Ishikawa (cell line): ENCODE measurements at regions not wholly inside any gene's neighbourhood (a gene's known extent, or its start where the extent isn't known, plus 50 kb on each side); places are given as distances from the start of the nearest gene placed in this dataset.

Experiments used
- CEBPB ChIP-seq: IDR thresholded peaks from 2 replicates; pipeline ENCODE4 v1.6.1; 2012
- CREB1 ChIP-seq: IDR thresholded peaks from 2 replicates; pipeline ENCODE4 v1.6.1; 2012; ENCODE audit warnings: low read depth
- EGR1 ChIP-seq: IDR thresholded peaks from 2 replicates; pipeline ENCODE4 v1.6.1; 2012
- EP300 ChIP-seq: IDR thresholded peaks from 2 replicates; pipeline ENCODE4 v1.6.1; 2012; ENCODE audit warnings: borderline replicate concordance
- FOXM1 ChIP-seq: IDR thresholded peaks from 2 replicates; pipeline ENCODE4 v1.6.1; 2012; ENCODE audit warnings: low read depth, borderline replicate concordance
- MAX ChIP-seq: IDR thresholded peaks from 2 replicates; pipeline ENCODE4 v1.6.1; 2012
- NFIC ChIP-seq: IDR thresholded peaks from 2 replicates; pipeline ENCODE4 v1.6.1; 2012
- RAD21 ChIP-seq: IDR thresholded peaks from 2 replicates; pipeline ENCODE4 v1.6.1; 2012; ENCODE audit warnings: low read depth
- REST ChIP-seq: IDR thresholded peaks from 2 replicates; pipeline ENCODE4 v1.6.1; 2012; ENCODE audit warnings: low read depth, mild to moderate bottlenecking
- TAF1 ChIP-seq: IDR thresholded peaks from 2 replicates; pipeline ENCODE4 v1.6.1; 2012; ENCODE audit warnings: low read depth, mild to moderate bottlenecking
- TCF12 ChIP-seq: IDR thresholded peaks from 2 replicates; pipeline ENCODE4 v1.6.1; 2012; ENCODE audit warnings: low read depth
- TEAD4 ChIP-seq: IDR thresholded peaks from 2 replicates; pipeline ENCODE4 v1.6.1; 2012
- USF1 ChIP-seq: IDR thresholded peaks from 2 replicates; pipeline ENCODE4 v1.6.1; 2012
- YY1 ChIP-seq: IDR thresholded peaks from 2 replicates; pipeline ENCODE4 v1.6.1; 2012; ENCODE audit warnings: low read depth
- ZBTB7A ChIP-seq: IDR thresholded peaks from 2 replicates; pipeline ENCODE4 v1.6.1; 2012; ENCODE audit warnings: low read depth

- no peak for TF ChIP-seq RAD21
- no peak for TF ChIP-seq TEAD4
- TF ChIP-seq TCF12: no peak
- no peak for TF ChIP-seq TAF1
- TF ChIP-seq NFIC: no peak
- no peak for TF ChIP-seq USF1
- no peak for TF ChIP-seq EGR1
- no peak for TF ChIP-seq CEBPB
- no peak for TF ChIP-seq CREB1
- no peak for TF ChIP-seq FOXM1
- no peak for TF ChIP-seq MAX
- TF ChIP-seq REST: no peak
- no peak for TF ChIP-seq YY1
Observed at GRCh38 chr1:181351740-181352139, 131.6 kb upstream of the CACNA1E start.

GRCh38 chr1:181352695-181353094, 130.6 kb upstream of the CACNA1E start:
- no peak for TF ChIP-seq FOXM1
- TF ChIP-seq CEBPB: no peak
- TF ChIP-seq USF1: no peak
- no peak for TF ChIP-seq EGR1
- TF ChIP-seq TAF1: no peak
- TF ChIP-seq RAD21: no peak
- no peak for TF ChIP-seq ZBTB7A
- TF ChIP-seq MAX: no peak
- no peak for TF ChIP-seq CREB1
- TF ChIP-seq REST: no peak
- TF ChIP-seq TCF12: no peak
- no peak for TF ChIP-seq NFIC
- no peak for TF ChIP-seq YY1
- TF ChIP-seq EP300: no peak
- TF ChIP-seq TEAD4: no peak

GRCh38 chr1:181353526-181353925, 129.8 kb upstream of the CACNA1E start:
- TF ChIP-seq RAD21 (no peak), MAX (no peak), CEBPB (no peak), TCF12 (no peak), USF1 (no peak)

- TF ChIP-seq ZBTB7A (no peak), YY1 (no peak), TEAD4 (no peak)
Observed at GRCh38 chr1:181354865-181355264, 128.5 kb upstream of the CACNA1E start.

- TF ChIP-seq ZBTB7A (no peak), RAD21 (no peak), CEBPB (no peak), TCF12 (no peak), MAX (no peak), TAF1 (no peak), EGR1 (no peak), EP300 (no peak), FOXM1 (no peak), USF1 (no peak), REST (no peak), CREB1 (no peak), YY1 (no peak), TEAD4 (no peak), NFIC (no peak)
Observed at GRCh38 chr1:181356505-181357340, 126.6 kb upstream of the CACNA1E start.
